GM12878 (cell line): ENCODE measurements at regions not wholly inside any gene's neighbourhood (a gene's known extent, or its start where the extent isn't known, plus 50 kb on each side); places are given as distances from the start of the nearest gene placed in this dataset.

Experiments
- BRCA1 ChIP-seq: IDR thresholded peaks from 2 replicates; pipeline ENCODE4 v1.6.1; 2011; ENCODE audit warnings: low read depth, low read length, improper control_type of control experiment
- CHD1 ChIP-seq: IDR thresholded peaks from 2 replicates; pipeline ENCODE4 v1.6.1; 2012; ENCODE audit warnings: low read depth, low read length, improper control_type of control experiment
- CHD4 ChIP-seq: fragments of 200-600 bp; sonication (generic); IDR thresholded peaks from 2 replicates; pipeline ENCODE4 v1.6.1; 2016; ENCODE audit warnings: mild to moderate bottlenecking
- CREB1 ChIP-seq: IDR thresholded peaks from 2 replicates; pipeline ENCODE4 v1.6.1; 2012; ENCODE audit warnings: low read depth, mild to moderate bottlenecking, inconsistent platforms
- MTA2 ChIP-seq: fragments of 450-650 bp; IDR thresholded peaks from 2 replicates; pipeline ENCODE4 v1.6.1; 2016; ENCODE audit warnings: low read depth, mild to moderate bottlenecking, moderate library complexity
- NR2C1 ChIP-seq: fragments of 450-650 bp; IDR thresholded peaks from 2 replicates; pipeline ENCODE4 v1.6.1; 2017; ENCODE audit warnings: antibody characterized with exemption, mild to moderate bottlenecking, moderate library complexity
- NR2C2 ChIP-seq: IDR thresholded peaks from 2 replicates; pipeline ENCODE4 v1.6.1; 2011; ENCODE audit warnings: borderline replicate concordance, low read depth; ENCODE audit not compliant: control insufficient read depth, insufficient read length
- RFX5 ChIP-seq: IDR thresholded peaks from 2 replicates; pipeline ENCODE4 v1.6.1; 2011; ENCODE audit warnings: low read depth, low read length, improper control_type of control experiment
- SIN3A ChIP-seq: IDR thresholded peaks from 2 replicates; pipeline ENCODE4 v1.6.1; 2012; ENCODE audit warnings: low read depth, low read length, improper control_type of control experiment
- ZSCAN29 ChIP-seq: fragments of 450-650 bp; IDR thresholded peaks from 2 replicates; pipeline ENCODE4 v1.6.1; 2017; ENCODE audit warnings: mild to moderate bottlenecking, moderate library complexity
- TF ChIP-seq, protein P1 (sequence below), 3 experiments: IDR thresholded peaks in 2 of 3; conservative IDR thresholded peaks in 1 of 3; 2 replicates each; pipeline ENCODE4 v1.5.1; 2011; ENCODE audit warnings: low read depth in 3 of 3, low read length in 3 of 3, mild to moderate bottlenecking in 3 of 3, control low read depth in 2 of 3, moderate library complexity in 2 of 3, inconsistent platforms in 1 of 3, mixed read lengths in 1 of 3; ENCODE audit not compliant: control insufficient read depth in 2 of 3, insufficient read depth in 1 of 3; ENCODE audit errors: extremely low read depth in 1 of 3
- TF ChIP-seq, protein P2 (sequence below): fragments of 450-650 bp; IDR thresholded peaks from 2 replicates; pipeline ENCODE4 v1.6.1; 2014; ENCODE audit warnings: mild to moderate bottlenecking
- TF ChIP-seq, protein P3 (sequence below): fragments of 450-650 bp; IDR thresholded peaks from 2 replicates; pipeline ENCODE4 v1.6.1; 2016; ENCODE audit warnings: mild to moderate bottlenecking, moderate library complexity, borderline replicate concordance

DNA sequence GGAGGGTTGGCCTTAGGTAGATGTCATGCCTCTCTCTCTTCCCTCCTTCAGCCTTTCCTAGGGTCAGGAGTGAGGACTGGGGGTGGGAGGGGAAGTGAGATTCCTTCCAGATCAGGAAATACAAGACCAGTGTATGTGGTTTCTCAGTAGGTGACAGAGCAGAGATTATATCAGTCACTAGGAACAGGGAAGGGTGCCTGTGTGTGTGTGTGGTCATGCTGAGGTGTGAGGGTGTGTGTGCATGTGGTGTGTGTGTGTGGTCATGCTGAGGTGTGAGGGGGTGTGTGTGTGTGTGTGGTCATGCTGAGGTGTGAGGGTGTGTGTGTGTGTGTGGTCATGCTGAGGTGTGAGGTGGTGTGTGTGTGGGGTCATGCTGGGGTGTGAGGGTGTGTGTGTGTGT, 259.8 kb downstream of the LOXHD1 start:
- TF ChIP-seq, protein P1, sequence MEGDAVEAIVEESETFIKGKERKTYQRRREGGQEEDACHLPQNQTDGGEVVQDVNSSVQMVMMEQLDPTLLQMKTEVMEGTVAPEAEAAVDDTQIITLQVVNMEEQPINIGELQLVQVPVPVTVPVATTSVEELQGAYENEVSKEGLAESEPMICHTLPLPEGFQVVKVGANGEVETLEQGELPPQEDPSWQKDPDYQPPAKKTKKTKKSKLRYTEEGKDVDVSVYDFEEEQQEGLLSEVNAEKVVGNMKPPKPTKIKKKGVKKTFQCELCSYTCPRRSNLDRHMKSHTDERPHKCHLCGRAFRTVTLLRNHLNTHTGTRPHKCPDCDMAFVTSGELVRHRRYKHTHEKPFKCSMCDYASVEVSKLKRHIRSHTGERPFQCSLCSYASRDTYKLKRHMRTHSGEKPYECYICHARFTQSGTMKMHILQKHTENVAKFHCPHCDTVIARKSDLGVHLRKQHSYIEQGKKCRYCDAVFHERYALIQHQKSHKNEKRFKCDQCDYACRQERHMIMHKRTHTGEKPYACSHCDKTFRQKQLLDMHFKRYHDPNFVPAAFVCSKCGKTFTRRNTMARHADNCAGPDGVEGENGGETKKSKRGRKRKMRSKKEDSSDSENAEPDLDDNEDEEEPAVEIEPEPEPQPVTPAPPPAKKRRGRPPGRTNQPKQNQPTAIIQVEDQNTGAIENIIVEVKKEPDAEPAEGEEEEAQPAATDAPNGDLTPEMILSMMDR (IDR thresholded peaks at IDR 0.05 in 2 of 3, conservative IDR thresholded peaks at IDR 0.05 in 1 of 3; ENCODE audit: control insufficient read depth in 2 of 3, extremely low read depth in 1 of 3, insufficient read depth in 1 of 3, low read depth in 3 of 3, low read length in 3 of 3): no peak
- TF ChIP-seq, protein P2, sequence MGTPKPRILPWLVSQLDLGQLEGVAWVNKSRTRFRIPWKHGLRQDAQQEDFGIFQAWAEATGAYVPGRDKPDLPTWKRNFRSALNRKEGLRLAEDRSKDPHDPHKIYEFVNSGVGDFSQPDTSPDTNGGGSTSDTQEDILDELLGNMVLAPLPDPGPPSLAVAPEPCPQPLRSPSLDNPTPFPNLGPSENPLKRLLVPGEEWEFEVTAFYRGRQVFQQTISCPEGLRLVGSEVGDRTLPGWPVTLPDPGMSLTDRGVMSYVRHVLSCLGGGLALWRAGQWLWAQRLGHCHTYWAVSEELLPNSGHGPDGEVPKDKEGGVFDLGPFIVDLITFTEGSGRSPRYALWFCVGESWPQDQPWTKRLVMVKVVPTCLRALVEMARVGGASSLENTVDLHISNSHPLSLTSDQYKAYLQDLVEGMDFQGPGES: no peak
- TF ChIP-seq, protein P3, sequence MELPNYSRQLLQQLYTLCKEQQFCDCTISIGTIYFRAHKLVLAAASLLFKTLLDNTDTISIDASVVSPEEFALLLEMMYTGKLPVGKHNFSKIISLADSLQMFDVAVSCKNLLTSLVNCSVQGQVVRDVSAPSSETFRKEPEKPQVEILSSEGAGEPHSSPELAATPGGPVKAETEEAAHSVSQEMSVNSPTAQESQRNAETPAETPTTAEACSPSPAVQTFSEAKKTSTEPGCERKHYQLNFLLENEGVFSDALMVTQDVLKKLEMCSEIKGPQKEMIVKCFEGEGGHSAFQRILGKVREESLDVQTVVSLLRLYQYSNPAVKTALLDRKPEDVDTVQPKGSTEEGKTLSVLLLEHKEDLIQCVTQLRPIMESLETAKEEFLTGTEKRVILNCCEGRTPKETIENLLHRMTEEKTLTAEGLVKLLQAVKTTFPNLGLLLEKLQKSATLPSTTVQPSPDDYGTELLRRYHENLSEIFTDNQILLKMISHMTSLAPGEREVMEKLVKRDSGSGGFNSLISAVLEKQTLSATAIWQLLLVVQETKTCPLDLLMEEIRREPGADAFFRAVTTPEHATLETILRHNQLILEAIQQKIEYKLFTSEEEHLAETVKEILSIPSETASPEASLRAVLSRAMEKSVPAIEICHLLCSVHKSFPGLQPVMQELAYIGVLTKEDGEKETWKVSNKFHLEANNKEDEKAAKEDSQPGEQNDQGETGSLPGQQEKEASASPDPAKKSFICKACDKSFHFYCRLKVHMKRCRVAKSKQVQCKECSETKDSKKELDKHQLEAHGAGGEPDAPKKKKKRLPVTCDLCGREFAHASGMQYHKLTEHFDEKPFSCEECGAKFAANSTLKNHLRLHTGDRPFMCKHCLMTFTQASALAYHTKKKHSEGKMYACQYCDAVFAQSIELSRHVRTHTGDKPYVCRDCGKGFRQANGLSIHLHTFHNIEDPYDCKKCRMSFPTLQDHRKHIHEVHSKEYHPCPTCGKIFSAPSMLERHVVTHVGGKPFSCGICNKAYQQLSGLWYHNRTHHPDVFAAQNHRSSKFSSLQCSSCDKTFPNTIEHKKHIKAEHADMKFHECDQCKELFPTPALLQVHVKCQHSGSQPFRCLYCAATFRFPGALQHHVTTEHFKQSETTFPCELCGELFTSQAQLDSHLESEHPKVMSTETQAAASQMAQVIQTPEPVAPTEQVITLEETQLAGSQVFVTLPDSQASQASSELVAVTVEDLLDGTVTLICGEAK: no peak
- TF ChIP-seq ZSCAN29: no peak
- TF ChIP-seq RFX5: no peak
- TF ChIP-seq NR2C2: no peak
- no peak for TF ChIP-seq BRCA1
- no peak for TF ChIP-seq CREB1
- no peak for TF ChIP-seq MTA2
- no peak for TF ChIP-seq CHD1
- TF ChIP-seq NR2C1: no peak
- no peak for TF ChIP-seq CHD4
- no peak for TF ChIP-seq SIN3A
